K562 (cell line): ENCODE measurements at regions not wholly inside any gene's neighbourhood (a gene's known extent, or its start where the extent isn't known, plus 50 kb on each side); places are given as distances from the start of the nearest gene placed in this dataset.

Experiments used
- ATAC-seq: fragments of 200-7000 bp; cut with Tn5 transposase; 3 replicates; pipeline ENCODE4 v1.9.1; 2020; ENCODE audit warnings: moderate library complexity
- BruUV-seq: library from RNA; stranded (reverse); fragments of 400-500 nt; replicated peaks from 2 replicates; lab custom pipeline; 2021; lab: Mats Ljungman, UMichigan
- CTCF ChIA-PET: fragments of 300-600 bp; formaldehyde crosslinking; extraction: SDS; loops from one replicate; lab custom pipeline; 2021; ENCODE audit warnings: low intra/inter-chr PET ratio; lab: Yijun Ruan, JAX
- POLR2A ChIA-PET: fragments of 300-600, 350-650 bp; sonication (Branson Sonifier 250); formaldehyde crosslinking; extraction: SDS; loops from one replicate; lab custom pipeline; 2021; ENCODE audit warnings: antibody characterized with exemption, inconsistent platforms; lab: Yijun Ruan, JAX
- DNase-seq, 4 experiments: peaks; one replicate each; pipeline versions ENCODE4 v3.0.0 to v3.0.0-alpha.2; 2011 to 2018; ENCODE audit warnings: low spot score in 3 of 4, mixed read lengths in 3 of 4; ENCODE audit errors: extremely low read depth in 1 of 4
- FAIRE-seq: peaks from 2 replicates; lab custom pipeline; 2011; peaks lifted over from hg19 to GRCh38; lab: Jason Lieb, UNC
- H2AFZ ChIP-seq: 2 replicates; pipeline ENCODE4 v1.6.0; 2011; ENCODE audit warnings: low read depth, low read length, control low read depth, inconsistent platforms
- H3K27ac ChIP-seq: fragments of 200-600 bp; 3 replicates; pipeline ENCODE4 v1.8.0; 2011; ENCODE audit warnings: low read depth, mild to moderate bottlenecking, control low read depth, inconsistent platforms, low read length, moderate library complexity, mixed read lengths; ENCODE audit errors: extremely low read depth
- H3K27me3 ChIP-seq, 2 experiments: fragments of 300-600 bp in 1 of 2; 2 replicates in 1 of 2; 3 replicates in 1 of 2; pipeline versions ENCODE4 v1.6.0 to v1.8.0; 2011; ENCODE audit warnings: inconsistent platforms in 2 of 2, low read length in 2 of 2, mild to moderate bottlenecking in 1 of 2, mixed read lengths in 1 of 2, moderate library complexity in 1 of 2; ENCODE audit not compliant: control insufficient read depth in 2 of 2, insufficient read depth in 2 of 2
- H3K36me3 ChIP-seq: fragments of 300-600 bp; 3 replicates; pipeline ENCODE4 v1.8.0; 2011; ENCODE audit warnings: mild to moderate bottlenecking, low read length, inconsistent platforms; ENCODE audit not compliant: control insufficient read depth, insufficient read depth
- H3K4me1 ChIP-seq, 2 experiments: fragments of 200-600 bp in 1 of 2; replicated peaks in 1 of 2; 2 replicates in 1 of 2; 3 replicates in 1 of 2; pipeline versions ENCODE4 v1.5.1 to v1.8.0; 2011; ENCODE audit warnings: inconsistent platforms in 2 of 2, low read length in 2 of 2, mild to moderate bottlenecking in 1 of 2, mixed read lengths in 1 of 2, moderate library complexity in 1 of 2; ENCODE audit not compliant: control insufficient read depth in 2 of 2, insufficient read depth in 2 of 2
- H3K4me2 ChIP-seq: 2 replicates; pipeline ENCODE4 v1.6.1; 2011; ENCODE audit warnings: low read length, control low read depth, inconsistent platforms, mixed read lengths; ENCODE audit not compliant: insufficient read depth
- H3K4me3 ChIP-seq: fragments of 200-600 bp; sonication (generic), shearing (Covaris generic); 2 replicates; pipeline ENCODE4 v1.5.1; 2016; ENCODE audit warnings: control low read depth, inconsistent platforms
- H3K79me2 ChIP-seq: fragments of 200-600 bp; 3 replicates; pipeline ENCODE4 v1.8.0; 2011; ENCODE audit warnings: low read length, inconsistent platforms; ENCODE audit not compliant: control insufficient read depth, insufficient read depth
- H3K9ac ChIP-seq, 2 experiments: 2 replicates each; pipeline versions ENCODE4 v1.6.0 to v1.6.1; 2011; ENCODE audit warnings: low read depth in 2 of 2, low read length in 2 of 2, control low read depth in 1 of 2, inconsistent platforms in 1 of 2, mild to moderate bottlenecking in 1 of 2, mixed read lengths in 1 of 2; ENCODE audit not compliant: insufficient read depth in 1 of 2
- H3K9me1 ChIP-seq: one replicate; pipeline ENCODE4 v1.6.0; 2011; ENCODE audit warnings: inconsistent platforms, mild to moderate bottlenecking, low read length, moderate library complexity; ENCODE audit not compliant: control insufficient read depth, insufficient read depth
- H3K9me3 ChIP-seq: replicated peaks from 2 replicates; pipeline ENCODE4 v1.5.1; 2011; ENCODE audit warnings: low read depth, low read length, inconsistent platforms; ENCODE audit not compliant: control insufficient read depth, insufficient read depth
- H4K20me1 ChIP-seq: replicated peaks from 2 replicates; pipeline ENCODE4 v1.6.1; 2011; ENCODE audit warnings: low read length, inconsistent platforms, mixed read lengths; ENCODE audit not compliant: control insufficient read depth, insufficient read depth
- BACH1 ChIP-seq: fragments of 200-800 bp; sonication (Bioruptor generic); IDR thresholded peaks from 2 replicates; pipeline ENCODE4 v1.6.1; 2016; ENCODE audit warnings: missing genetic modification characterization, missing compliant biosample characterization
- CBFA2T2 ChIP-seq: fragments of 450-650 bp; conservative IDR thresholded peaks from 2 replicates; pipeline ENCODE4 v1.6.1; 2017; ENCODE audit warnings: mild to moderate bottlenecking
- CBFA2T3 ChIP-seq: fragments of 450-650 bp; IDR thresholded peaks from 2 replicates; pipeline ENCODE4 v1.6.1; 2017
- DMBX1 ChIP-seq: fragments of 250-450 bp; sonication (Bioruptor Pico); IDR thresholded peaks from 2 replicates; pipeline ENCODE4 v1.8.0; 2022; ENCODE audit warnings: inconsistent platforms, mild to moderate bottlenecking, moderate library complexity, borderline replicate concordance
- MEF2D ChIP-seq: conservative IDR thresholded peaks from 2 replicates; pipeline ENCODE4 v1.6.1; 2016; ENCODE audit warnings: low read depth, missing genetic modification characterization, missing compliant biosample characterization
- MTA1 ChIP-seq: fragments of 450-650 bp; IDR thresholded peaks from 2 replicates; pipeline ENCODE4 v1.6.1; 2017; ENCODE audit warnings: borderline replicate concordance
- NCOA6 ChIP-seq: fragments of 450-650 bp; IDR thresholded peaks from 2 replicates; pipeline ENCODE4 v1.6.1; 2017; ENCODE audit warnings: mild to moderate bottlenecking
- NR4A1 ChIP-seq, 2 experiments: fragments of 250-450 bp in 1 of 2; fragments of 450-650 bp in 1 of 2; sonication (Bioruptor Pico) in 1 of 2; IDR thresholded peaks; 2 replicates each; pipeline versions ENCODE4 v1.4.0 to v1.6.1; 2016 to 2020; ENCODE audit warnings: mild to moderate bottlenecking in 2 of 2, missing compliant biosample characterization in 1 of 2, missing genetic modification characterization in 1 of 2, moderate library complexity in 1 of 2
- SIN3B ChIP-seq: fragments of 450-650 bp; IDR thresholded peaks from 2 replicates; pipeline ENCODE4 v1.6.1; 2017; ENCODE audit warnings: low read depth, mild to moderate bottlenecking, moderate library complexity
- ZNF175 ChIP-seq: fragments of 200-800 bp; sonication (Bioruptor generic); IDR thresholded peaks from 2 replicates; pipeline ENCODE4 v1.6.1; 2016; ENCODE audit warnings: low read depth, mild to moderate bottlenecking, missing genetic modification characterization, missing compliant biosample characterization
- WGBS: fragments of 100-300 bp; shearing (Covaris generic); methylation state at CpG from one replicate; pipeline ENCODE4 v1.1.6; 2016; ENCODE audit warnings: low coverage, mixed read lengths; ENCODE audit not compliant: insufficient coverage; ENCODE audit errors: missing lambda C conversion rate; 5-methylcytosine and 5-hydroxymethylcytosine counted together
- in situ Hi-C: fragments of 300-500 bp; cut with MboI; formaldehyde crosslinking; loops from 4 replicates; pipeline ENCODE4 v1.15.0; 2018; ENCODE audit warnings: inconsistent platforms, mixed read lengths
- intact Hi-C: fragments of 100-400 bp; cut with micrococcal nuclease; formaldehyde crosslinking; loops from 2 replicates; pipeline ENCODE4 v1.14.2; 2022
- TF ChIP-seq, protein P1 (sequence below): fragments of 250-450 bp; sonication (Bioruptor Pico); IDR thresholded peaks from 2 replicates; pipeline ENCODE4 v1.8.0; 2021; ENCODE audit warnings: moderate library complexity, mild to moderate bottlenecking, inconsistent platforms
- TF ChIP-seq, protein P2 (sequence below): fragments of 250-450 bp; sonication (Bioruptor Pico); IDR thresholded peaks from 2 replicates; pipeline ENCODE4 v1.9.0; 2021; ENCODE audit warnings: mild to moderate bottlenecking

DNA sequence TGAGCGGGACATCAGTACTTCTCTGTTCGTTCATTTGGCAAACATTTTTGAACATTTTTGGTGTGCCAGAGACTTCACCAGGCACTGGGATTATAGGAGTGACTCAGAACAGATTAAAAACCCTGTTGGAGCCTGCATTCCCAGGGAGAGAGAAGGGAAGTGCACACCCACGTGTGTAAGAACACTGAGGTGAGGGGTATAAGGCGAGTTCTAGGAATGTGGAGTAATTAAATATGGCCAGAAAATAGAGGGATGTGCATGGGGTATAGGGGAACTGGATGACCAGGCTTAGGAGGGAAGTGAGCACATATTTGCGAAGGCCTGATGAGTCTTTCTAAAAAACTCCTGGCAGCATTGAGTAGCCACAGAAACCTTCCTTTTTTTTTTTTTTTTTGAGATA is 401.2 kb upstream of the C2CD4B start:
- no peak overlapping the region for H2AFZ ChIP-seq
- no peaks in the 10 kb centered on the region for H3K36me3 ChIP-seq
- H3K9ac ChIP-seq, result no peak overlapping the region
- ChIA-PET POLR2A (no interaction called here), CTCF (no interaction called here)
- H3K27me3 ChIP-seq, result peaks cover 9 to 30% of the 10 kb centered on the region in 2 experiments; a peak in 4 of 5 replicates
- H3K79me2 ChIP-seq, result no peaks in the 10 kb centered on the region
- intact Hi-C loops, result no loop called here
- DNase-seq, result no peak
- no peaks in the 10 kb centered on the region for H3K4me1 ChIP-seq
- no peak overlapping the region for H3K4me2 ChIP-seq
- in situ Hi-C loops, result no loop called here
- H3K4me3 ChIP-seq, result no peak overlapping the region
- WGBS, result 0% methylated on average over 5 of the region's 5 CpGs
- no peak overlapping the region for H3K27ac ChIP-seq
- TF ChIP-seq CBFA2T3, result no peak
- no peak for TF ChIP-seq CBFA2T2
- TF ChIP-seq ZNF175 (CRISPR knock-in tag), result no peak
- no peak for TF ChIP-seq NCOA6
- TF ChIP-seq BACH1 (tag), result no peak
- no peak for TF ChIP-seq SIN3B
- TF ChIP-seq MTA1, result no peak
- TF ChIP-seq, protein P1, sequence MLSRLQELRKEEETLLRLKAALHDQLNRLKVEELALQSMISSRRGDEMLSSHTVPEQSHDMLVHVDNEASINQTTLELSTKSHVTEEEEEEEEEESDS, result no peak
- TF ChIP-seq, protein P2, sequence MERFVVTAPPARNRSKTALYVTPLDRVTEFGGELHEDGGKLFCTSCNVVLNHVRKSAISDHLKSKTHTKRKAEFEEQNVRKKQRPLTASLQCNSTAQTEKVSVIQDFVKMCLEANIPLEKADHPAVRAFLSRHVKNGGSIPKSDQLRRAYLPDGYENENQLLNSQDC (CRISPR knock-in tag), result no peak
- TF ChIP-seq MEF2D, result no peak
- no peak for TF ChIP-seq NR4A1 (CRISPR knock-in tag; IDR thresholded peaks at IDR 0.05)
- TF ChIP-seq NR4A1 (tag; IDR thresholded peaks at IDR 0.05), result no peak
- TF ChIP-seq DMBX1 (CRISPR knock-in tag), result no peak
- BruUV-seq, result no TSS peak
- H3K9me3 ChIP-seq, result no peaks in the 10 kb centered on the region
- H3K9me1 ChIP-seq, result no peaks in the 10 kb centered on the region
- no peak for ATAC-seq
- FAIRE-seq, result no peak
- no peaks in the 10 kb centered on the region for H4K20me1 ChIP-seq
